ENCODE measurements at regions not wholly inside any gene's neighbourhood (a gene's known extent, or its start where the extent isn't known, plus 50 kb on each side); places are given as distances from the start of the nearest gene placed in this dataset.
"Not testable (repeated sequence)": the region's sequence is repeated elsewhere in the genome, so short reads cannot be mapped to it uniquely, and the experiment has no call there.

GRCh38 chr3:74217467-74217866 is 397.0 kb downstream of the CNTN3 start:
- H3K27ac ChIP-seq (ENCODE audit: low read depth, low read length), result no peak overlapping the region
- H3K4me1 ChIP-seq (ENCODE audit: control insufficient read depth in 2 of 2, insufficient read depth in 2 of 2, low read length in 2 of 2), result no peaks in the 10 kb centered on the region
- H3K27ac Mint-ChIP-seq, result no peak overlapping the region
- intact Hi-C loops (cut with micrococcal nuclease), result no loop called here
- no peaks in the 10 kb centered on the region for H3K36me3 Mint-ChIP-seq
- CTCF ChIA-PET, result no interaction called here
- H3K9me3 ChIP-seq (ENCODE audit: control insufficient read depth in 2 of 3, low read length in 3 of 3), result no peaks in the 10 kb centered on the region
- no peaks in the 10 kb centered on the region for H3K36me3 ChIP-seq (ENCODE audit: control insufficient read depth in 2 of 3, insufficient read depth in 3 of 3, low read length in 3 of 3)
- no peak overlapping the region for H3K4me3 ChIP-seq (ENCODE audit: low read length)
- POLR2A ChIA-PET, result no interaction called here
- peaks cover 0 to 14% (median 5%) of the 10 kb centered on the region in 11 donors for H3K9me3 Mint-ChIP-seq
- no peaks in the 10 kb centered on the region for H3K27me3 ChIP-seq (ENCODE audit: control insufficient read depth in 2 of 2, insufficient read depth in 2 of 2, low read length in 2 of 2)
- DNase-seq, result no peak
- H3K4me3 Mint-ChIP-seq, result no peak overlapping the region
- ATAC-seq, result no peak
- no peaks in the 10 kb centered on the region for H3K4me1 Mint-ChIP-seq
- H3K27me3 Mint-ChIP-seq, result no peaks in the 10 kb centered on the region

GRCh38 chr3:74214286-74214685 is 400.2 kb downstream of the CNTN3 start:
- no peak overlapping the region for H3K27ac Mint-ChIP-seq
- Histone ChIP-seq H3K4me3 (ENCODE audit: low read length) (no peak overlapping the region), H3K27me3 (ENCODE audit: control insufficient read depth in 2 of 2, insufficient read depth in 2 of 2, low read length in 2 of 2) (no peaks in the 10 kb centered on the region), H3K27ac (ENCODE audit: low read depth, low read length) (no peak overlapping the region), H3K4me1 (ENCODE audit: control insufficient read depth in 2 of 2, insufficient read depth in 2 of 2, low read length in 2 of 2) (no peaks in the 10 kb centered on the region), H3K9me3 (ENCODE audit: control insufficient read depth in 2 of 3, low read length in 3 of 3) (no peaks in the 10 kb centered on the region), H3K36me3 (ENCODE audit: control insufficient read depth in 2 of 3, insufficient read depth in 3 of 3, low read length in 3 of 3) (no peaks in the 10 kb centered on the region)
- H3K36me3 Mint-ChIP-seq, result no peaks in the 10 kb centered on the region
- ChIA-PET POLR2A (no interaction called here), CTCF (no interaction called here)
- no peaks in the 10 kb centered on the region for H3K27me3 Mint-ChIP-seq
- peaks cover 0 to 22% (median 5%) of the 10 kb centered on the region in 11 donors for H3K9me3 Mint-ChIP-seq
- no peak overlapping the region for H3K4me3 Mint-ChIP-seq
- ATAC-seq, result no peak
- DNase-seq, result no peak
- intact Hi-C loops (cut with micrococcal nuclease), result no loop called here
- H3K4me1 Mint-ChIP-seq, result no peaks in the 10 kb centered on the region

- CTCF ChIA-PET, result no interaction called here
- intact Hi-C loops (cut with micrococcal nuclease), result no loop called here
- Histone ChIP-seq H3K36me3 (ENCODE audit: control insufficient read depth in 2 of 3, insufficient read depth in 3 of 3, low read length in 3 of 3) (no peaks in the 10 kb centered on the region), H3K4me3 (ENCODE audit: low read length) (no peak overlapping the region), H3K4me1 (ENCODE audit: control insufficient read depth in 2 of 2, insufficient read depth in 2 of 2, low read length in 2 of 2) (no peaks in the 10 kb centered on the region), H3K27ac (ENCODE audit: low read depth, low read length) (no peak overlapping the region), H3K27me3 (ENCODE audit: control insufficient read depth in 2 of 2, insufficient read depth in 2 of 2, low read length in 2 of 2) (no peaks in the 10 kb centered on the region), H3K9me3 (ENCODE audit: control insufficient read depth in 2 of 3, low read length in 3 of 3) (no peaks in the 10 kb centered on the region)
- H3K27me3 Mint-ChIP-seq, result no peaks in the 10 kb centered on the region
- peaks cover 0 to 16% (median 5%) of the 10 kb centered on the region in 11 donors for H3K9me3 Mint-ChIP-seq
- no peaks in the 10 kb centered on the region for H3K36me3 Mint-ChIP-seq
- no peak for ATAC-seq
- H3K27ac Mint-ChIP-seq, result no peak overlapping the region
- POLR2A ChIA-PET, result no interaction called here
- no peak overlapping the region for H3K4me3 Mint-ChIP-seq
- DNase-seq, result no peak
- H3K4me1 Mint-ChIP-seq, result no peaks in the 10 kb centered on the region
These were observed 403.7 kb downstream of the CNTN3 start for GRCh38 chr3:74210739-74211138.

GRCh38 chr3:74200952-74201351 is 413.5 kb downstream of the CNTN3 start:
- ChIA-PET CTCF (no interaction called here), POLR2A (no interaction called here)
- H3K27ac ChIP-seq (ENCODE audit: low read depth, low read length), result no peak overlapping the region
- H3K4me3 Mint-ChIP-seq, result no peak overlapping the region
- no peaks in the 10 kb centered on the region for H3K9me3 ChIP-seq (ENCODE audit: control insufficient read depth in 2 of 3, low read length in 3 of 3)
- H3K27ac Mint-ChIP-seq, result no peak overlapping the region
- H3K4me1 Mint-ChIP-seq, result no peaks in the 10 kb centered on the region
- no peaks in the 10 kb centered on the region for H3K36me3 Mint-ChIP-seq
- no peaks in the 10 kb centered on the region for H3K4me1 ChIP-seq (ENCODE audit: control insufficient read depth in 2 of 2, insufficient read depth in 2 of 2, low read length in 2 of 2)
- ATAC-seq, result no peak
- intact Hi-C loops (cut with micrococcal nuclease), result no loop called here
- H3K27me3 ChIP-seq (ENCODE audit: control insufficient read depth in 2 of 2, insufficient read depth in 2 of 2, low read length in 2 of 2), result no peaks in the 10 kb centered on the region
- no peak overlapping the region for H3K4me3 ChIP-seq (ENCODE audit: low read length)
- no peak for DNase-seq
- H3K9me3 Mint-ChIP-seq, result peaks cover 3 to 17% (median 10%) of the 10 kb centered on the region in 11 donors
- H3K27me3 Mint-ChIP-seq, result no peaks in the 10 kb centered on the region
- no peaks in the 10 kb centered on the region for H3K36me3 ChIP-seq (ENCODE audit: control insufficient read depth in 2 of 3, insufficient read depth in 3 of 3, low read length in 3 of 3)

GRCh38 chr3:74178664-74179063 is 435.8 kb downstream of the CNTN3 start:
- intact Hi-C loops (cut with micrococcal nuclease); H3K27me3 Mint-ChIP-seq; DNase-seq; H3K4me3 Mint-ChIP-seq; H3K36me3 Mint-ChIP-seq; ATAC-seq; H3K27ac Mint-ChIP-seq; POLR2A ChIA-PET; H3K4me1 ChIP-seq (ENCODE audit: control insufficient read depth in 2 of 2, insufficient read depth in 2 of 2, low read length in 2 of 2); H3K9me3 ChIP-seq (ENCODE audit: control insufficient read depth in 2 of 3, low read length in 3 of 3); CTCF ChIA-PET; H3K36me3 ChIP-seq (ENCODE audit: control insufficient read depth in 2 of 3, insufficient read depth in 3 of 3, low read length in 3 of 3); H3K4me3 ChIP-seq (ENCODE audit: low read length); H3K27ac ChIP-seq (ENCODE audit: low read depth, low read length); H3K4me1 Mint-ChIP-seq; H3K27me3 ChIP-seq (ENCODE audit: control insufficient read depth in 2 of 2, insufficient read depth in 2 of 2, low read length in 2 of 2): not testable (repeated sequence)
- peaks cover 0 to 28% (median 15%) of the 10 kb centered on the region in 11 donors for H3K9me3 Mint-ChIP-seq

- Histone ChIP-seq H3K36me3 (ENCODE audit: control insufficient read depth in 2 of 3, insufficient read depth in 3 of 3, low read length in 3 of 3) (no peaks in the 10 kb centered on the region), H3K9me3 (ENCODE audit: control insufficient read depth in 2 of 3, low read length in 3 of 3) (no peaks in the 10 kb centered on the region), H3K4me1 (ENCODE audit: control insufficient read depth in 2 of 2, insufficient read depth in 2 of 2, low read length in 2 of 2) (no peaks in the 10 kb centered on the region), H3K4me3 (ENCODE audit: low read length) (no peak overlapping the region), H3K27me3 (ENCODE audit: control insufficient read depth in 2 of 2, insufficient read depth in 2 of 2, low read length in 2 of 2) (no peaks in the 10 kb centered on the region), H3K27ac (ENCODE audit: low read depth, low read length) (no peak overlapping the region)
- peaks cover 0 to 16% (median 5%) of the 10 kb centered on the region in 11 donors for H3K9me3 Mint-ChIP-seq
- no peak overlapping the region for H3K4me3 Mint-ChIP-seq
- ATAC-seq, result no peak
- POLR2A ChIA-PET, result no interaction called here
- H3K27me3 Mint-ChIP-seq, result no peaks in the 10 kb centered on the region
- intact Hi-C loops (cut with micrococcal nuclease), result no loop called here
- DNase-seq, result no peak
- no peaks in the 10 kb centered on the region for H3K4me1 Mint-ChIP-seq
- CTCF ChIA-PET, result no interaction called here
- H3K36me3 Mint-ChIP-seq, result no peaks in the 10 kb centered on the region
- no peak overlapping the region for H3K27ac Mint-ChIP-seq
These were observed 441.4 kb downstream of the CNTN3 start for GRCh38 chr3:74173090-74173489.

GRCh38 chr3:74167926-74168325 is 446.5 kb downstream of the CNTN3 start:
- no peak for ATAC-seq
- DNase-seq, result no peak
- H3K36me3 ChIP-seq (ENCODE audit: control insufficient read depth in 2 of 3, insufficient read depth in 3 of 3, low read length in 3 of 3), result no peaks in the 10 kb centered on the region
- Mint-ChIP-seq H3K36me3 (peaks cover 0 to 2% (median 0%) of the 10 kb centered on the region in 5 donors), H3K4me1 (no peaks in the 10 kb centered on the region), H3K27ac (no peak overlapping the region), H3K4me3 (no peak overlapping the region), H3K27me3 (peaks cover 0 to 2% (median 0%) of the 10 kb centered on the region in 5 donors), H3K9me3 (peaks cover 2 to 20% (median 6%) of the 10 kb centered on the region in 11 donors)
- POLR2A ChIA-PET, result no interaction called here
- intact Hi-C loops (cut with micrococcal nuclease), result no loop called here
- H3K9me3 ChIP-seq (ENCODE audit: control insufficient read depth in 2 of 3, low read length in 3 of 3), result no peaks in the 10 kb centered on the region
- H3K27ac ChIP-seq (ENCODE audit: low read depth, low read length), result no peak overlapping the region
- H3K27me3 ChIP-seq (ENCODE audit: control insufficient read depth in 2 of 2, insufficient read depth in 2 of 2, low read length in 2 of 2), result no peaks in the 10 kb centered on the region
- CTCF ChIA-PET, result no interaction called here
- no peaks in the 10 kb centered on the region for H3K4me1 ChIP-seq (ENCODE audit: control insufficient read depth in 2 of 2, insufficient read depth in 2 of 2, low read length in 2 of 2)
- H3K4me3 ChIP-seq (ENCODE audit: low read length), result no peak overlapping the region

Data from naive thymus-derived CD4-positive, alpha-beta T cell (primary cell).